ENCODE measurements at regions not wholly inside any gene's neighbourhood (a gene's known extent, or its start where the extent isn't known, plus 50 kb on each side); places are given as distances from the start of the nearest gene placed in this dataset.

- Histone ChIP-seq H3K4me1 (ENCODE audit: insufficient read depth, low read length, poor library complexity, severe bottlenecking) (no peaks in the 10 kb centered on the region), H3K27me3 (replicated peaks; ENCODE audit: insufficient read depth, low read depth, low read length, poor library complexity) (no peaks in the 10 kb centered on the region), H3K4me3 (ENCODE audit: low read depth, low read length, poor library complexity, severe bottlenecking) (no peak overlapping the region), H3K36me3 (ENCODE audit: insufficient read depth, low read length, poor library complexity, severe bottlenecking) (no peaks in the 10 kb centered on the region), H3K27ac (ENCODE audit: low read depth, low read length, poor library complexity, severe bottlenecking) (no peak overlapping the region), H3K9me3 (ENCODE audit: low read depth, low read length, poor library complexity, severe bottlenecking) (no peaks in the 10 kb centered on the region)
- ChIA-PET CTCF (no interaction called here), POLR2A (ENCODE audit: low non-redundant PET) (no interaction called here)
- no TSS peak for BruUV-seq (replicated peaks)
- TF ChIP-seq EZH2 (IDR thresholded peaks at IDR 0.05; ENCODE audit: borderline replicate concordance, low read depth, low read length, poor library complexity, severe bottlenecking), result no peak
- no peak for TF ChIP-seq CTCF (conservative IDR thresholded peaks at IDR 0.05; ENCODE audit: low read depth, low read length)
- no peak for DNase-seq (ENCODE audit: low spot score)
- intact Hi-C loops (cut with micrococcal nuclease; ENCODE audit: unreplicated experiment), result no loop called here
Observed at GRCh38 chr17:72492494-72492893, 371.7 kb downstream of the SOX9 start.

- Histone ChIP-seq H3K27me3 (replicated peaks; ENCODE audit: insufficient read depth, low read depth, low read length, poor library complexity) (no peaks in the 10 kb centered on the region), H3K27ac (ENCODE audit: low read depth, low read length, poor library complexity, severe bottlenecking) (no peak overlapping the region), H3K36me3 (ENCODE audit: insufficient read depth, low read length, poor library complexity, severe bottlenecking) (no peaks in the 10 kb centered on the region), H3K4me3 (ENCODE audit: low read depth, low read length, poor library complexity, severe bottlenecking) (no peak overlapping the region), H3K4me1 (ENCODE audit: insufficient read depth, low read length, poor library complexity, severe bottlenecking) (no peaks in the 10 kb centered on the region), H3K9me3 (ENCODE audit: low read depth, low read length, poor library complexity, severe bottlenecking) (no peaks in the 10 kb centered on the region)
- ChIA-PET CTCF (no interaction called here), POLR2A (ENCODE audit: low non-redundant PET) (no interaction called here)
- no peak for DNase-seq (ENCODE audit: low spot score)
- intact Hi-C loops (cut with micrococcal nuclease; ENCODE audit: unreplicated experiment), result no loop called here
- no TSS peak for BruUV-seq (replicated peaks)
- TF ChIP-seq CTCF (conservative IDR thresholded peaks at IDR 0.05; ENCODE audit: low read depth, low read length) (no peak), EZH2 (IDR thresholded peaks at IDR 0.05; ENCODE audit: borderline replicate concordance, low read depth, low read length, poor library complexity, severe bottlenecking) (no peak)
Observed at GRCh38 chr17:72492941-72493340, 372.1 kb downstream of the SOX9 start.

- Histone ChIP-seq H3K27ac (ENCODE audit: low read depth, low read length, poor library complexity, severe bottlenecking) (no peak overlapping the region), H3K4me3 (ENCODE audit: low read depth, low read length, poor library complexity, severe bottlenecking) (no peak overlapping the region), H3K36me3 (ENCODE audit: insufficient read depth, low read length, poor library complexity, severe bottlenecking) (no peaks in the 10 kb centered on the region), H3K27me3 (replicated peaks; ENCODE audit: insufficient read depth, low read depth, low read length, poor library complexity) (no peaks in the 10 kb centered on the region), H3K4me1 (ENCODE audit: insufficient read depth, low read length, poor library complexity, severe bottlenecking) (no peaks in the 10 kb centered on the region), H3K9me3 (ENCODE audit: low read depth, low read length, poor library complexity, severe bottlenecking) (no peaks in the 10 kb centered on the region)
- POLR2A ChIA-PET (ENCODE audit: low non-redundant PET), result no interaction called here
- CTCF ChIA-PET, result no interaction called here
- TF ChIP-seq CTCF (conservative IDR thresholded peaks at IDR 0.05; ENCODE audit: low read depth, low read length) (no peak), EZH2 (IDR thresholded peaks at IDR 0.05; ENCODE audit: borderline replicate concordance, low read depth, low read length, poor library complexity, severe bottlenecking) (no peak)
- no TSS peak for BruUV-seq (replicated peaks)
- DNase-seq (ENCODE audit: low spot score), result no peak
- intact Hi-C loops (cut with micrococcal nuclease; ENCODE audit: unreplicated experiment), result no loop called here
Observed at GRCh38 chr17:72494566-72494965, 373.7 kb downstream of the SOX9 start.

Measured in A673 (cell line).